H1 (cell line): ENCODE measurements at regions not wholly inside any gene's neighbourhood (a gene's known extent, or its start where the extent isn't known, plus 50 kb on each side); places are given as distances from the start of the nearest gene placed in this dataset.

Source experiments
- CTCF ChIA-PET: fragments of 300-600 bp; sonication (Branson Sonifier 250); formaldehyde crosslinking; loops from one replicate; lab custom pipeline; 2021; ENCODE audit not compliant: partially characterized antibody; lab: Charles Lee
- POLR2A ChIA-PET: fragments of 300-600 bp; sonication (Branson Sonifier 250); formaldehyde crosslinking; loops from one replicate; lab custom pipeline; 2021; ENCODE audit warnings: inconsistent platforms; ENCODE audit not compliant: partially characterized antibody; lab: Charles Lee
- DNase-seq, 2 experiments: peaks; one replicate each; pipeline versions ENCODE4 v3.0.0 to v3.0.0-alpha.2; 2010 to 2022; ENCODE audit warnings: low spot score in 2 of 2, low read depth in 1 of 2, mixed read lengths in 1 of 2
- FAIRE-seq: peaks from 2 replicates; lab custom pipeline; 2011; peaks lifted over from hg19 to GRCh38; lab: Jason Lieb, UNC
- H2AFZ ChIP-seq: 2 replicates; pipeline ENCODE4 v1.8.1; 2012; ENCODE audit warnings: low read length, inconsistent platforms
- H2AK5ac ChIP-seq: 2 replicates; pipeline ENCODE4 v1.6.1; 2013; ENCODE audit warnings: low read depth, low read length
- H2BK120ac ChIP-seq: replicated peaks from 2 replicates; pipeline ENCODE3; 2013; ENCODE audit warnings: low read depth, low read length, inconsistent platforms
- H2BK12ac ChIP-seq: 2 replicates; pipeline ENCODE4 v1.6.1; 2013; ENCODE audit warnings: low read depth, low read length
- H2BK15ac ChIP-seq: 2 replicates; pipeline ENCODE4 v1.6.1; 2013; ENCODE audit warnings: low read length
- H2BK20ac ChIP-seq: 2 replicates; pipeline ENCODE4 v1.6.1; 2013; ENCODE audit warnings: low read length
- H2BK5ac ChIP-seq: 2 replicates; pipeline ENCODE4 v1.6.1; 2013; ENCODE audit warnings: low read depth, low read length
- H3K14ac ChIP-seq: 2 replicates; pipeline ENCODE4 v1.6.1; 2013; ENCODE audit warnings: inconsistent platforms; ENCODE audit not compliant: insufficient read length
- H3K18ac ChIP-seq: 2 replicates; pipeline ENCODE4 v1.6.1; 2013; ENCODE audit warnings: low read length; ENCODE audit errors: extremely low read depth
- H3K23ac ChIP-seq: 2 replicates; pipeline ENCODE4 v1.6.1; 2013; ENCODE audit warnings: inconsistent platforms; ENCODE audit not compliant: insufficient read length
- H3K23me2 ChIP-seq: 2 replicates; pipeline ENCODE4 v1.6.1; 2013; ENCODE audit warnings: low read depth, low read length
- H3K27ac ChIP-seq: 2 replicates; pipeline ENCODE4 v1.6.1; 2011; ENCODE audit warnings: low read depth, low read length, inconsistent platforms
- H3K27me3 ChIP-seq, 4 experiments: replicated peaks in 1 of 4; 1 replicate in 1 of 4; 2 replicates in 3 of 4; pipeline versions ENCODE4 v1.6.1 to v1.8.1; 2011 to 2013; ENCODE audit warnings: low read length in 3 of 4, mild to moderate bottlenecking in 3 of 4, inconsistent platforms in 2 of 4, mixed read lengths in 2 of 4, moderate library complexity in 1 of 4; ENCODE audit not compliant: control insufficient read depth in 3 of 4, insufficient read depth in 3 of 4; ENCODE audit errors: extremely low read depth in 1 of 4
- H3K36me3 ChIP-seq, 4 experiments: 2 replicates each; pipeline versions ENCODE4 v1.6.1 to v1.8.1; 2011 to 2013; ENCODE audit warnings: mild to moderate bottlenecking in 4 of 4, low read length in 3 of 4, moderate library complexity in 2 of 4, control low read depth in 1 of 4, inconsistent platforms in 1 of 4; ENCODE audit not compliant: insufficient read depth in 4 of 4, control insufficient read depth in 2 of 4
- H3K4ac ChIP-seq: replicated peaks from 2 replicates; pipeline ENCODE3; 2013; ENCODE audit warnings: low read length, low read depth, mixed read lengths, inconsistent platforms; ENCODE audit not compliant: insufficient read length
- H3K4me1 ChIP-seq, 4 experiments: replicated peaks in 1 of 4; 1 replicate in 1 of 4; 2 replicates in 3 of 4; pipeline versions ENCODE4 v1.6.1 to v1.8.1; 2011 to 2013; ENCODE audit warnings: low read length in 3 of 4, inconsistent platforms in 2 of 4, mixed read lengths in 1 of 4; ENCODE audit not compliant: insufficient read depth in 4 of 4, control insufficient read depth in 3 of 4
- H3K4me2 ChIP-seq, 2 experiments: 2 replicates each; pipeline versions ENCODE4 v1.6.1 to v1.8.1; 2011 to 2013; ENCODE audit warnings: low read depth in 2 of 2, low read length in 2 of 2, control low read depth in 1 of 2, inconsistent platforms in 1 of 2, mild to moderate bottlenecking in 1 of 2; ENCODE audit not compliant: insufficient read depth in 1 of 2
- H3K4me3 ChIP-seq, 4 experiments: fragments of 200-600, 300-600 bp in 1 of 4; sonication (generic), shearing (Covaris generic), sonication (Bioruptor Twin) in 1 of 4; 2 replicates each; pipeline versions ENCODE4 v1.5.1 to v1.8.1; 2011 to 2016; ENCODE audit warnings: low read length in 4 of 4, low read depth in 3 of 4, control low read depth in 2 of 4, inconsistent platforms in 2 of 4, mild to moderate bottlenecking in 2 of 4, mixed read lengths in 1 of 4, moderate library complexity in 1 of 4; ENCODE audit not compliant: insufficient read depth in 2 of 4; ENCODE audit errors: extremely low read depth in 1 of 4
- H3K56ac ChIP-seq: replicated peaks from 2 replicates; pipeline ENCODE3; 2013; ENCODE audit warnings: low read depth, mild to moderate bottlenecking, mixed read lengths, low read length, inconsistent platforms; ENCODE audit not compliant: insufficient read length
- H3K79me1 ChIP-seq: 2 replicates; pipeline ENCODE4 v1.6.1; 2013; ENCODE audit warnings: low read depth, low read length, control low read depth
- H3K79me2 ChIP-seq, 2 experiments: 2 replicates each; pipeline versions ENCODE4 v1.6.1 to v1.8.1; 2012 to 2013; ENCODE audit warnings: low read length in 2 of 2, mild to moderate bottlenecking in 2 of 2, inconsistent platforms in 1 of 2; ENCODE audit not compliant: insufficient read depth in 2 of 2, control insufficient read depth in 1 of 2
- H3K9ac ChIP-seq, 4 experiments: replicated peaks in 1 of 4; 1 replicate in 1 of 4; 2 replicates in 3 of 4; pipeline versions ENCODE4 v1.6.1 to v1.8.1; 2011 to 2013; ENCODE audit warnings: low read depth in 3 of 4, low read length in 3 of 4, control low read depth in 2 of 4, mild to moderate bottlenecking in 2 of 4, moderate library complexity in 2 of 4, inconsistent platforms in 1 of 4; ENCODE audit errors: extremely low read depth in 1 of 4
- H3K9me3 ChIP-seq, 2 experiments: 2 replicates each; pipeline versions ENCODE4 v1.6.1 to v1.8.1; 2012 to 2013; ENCODE audit warnings: mild to moderate bottlenecking in 2 of 2, moderate library complexity in 2 of 2, control low read depth in 1 of 2, inconsistent platforms in 1 of 2, low read depth in 1 of 2, low read length in 1 of 2, mixed read lengths in 1 of 2; ENCODE audit not compliant: insufficient read depth in 2 of 2
- H4K20me1 ChIP-seq, 2 experiments: replicated peaks in 1 of 2; 2 replicates each; pipeline versions ENCODE3 to v1.8.1; 2011 to 2013; ENCODE audit warnings: inconsistent platforms in 2 of 2, low read length in 2 of 2, mild to moderate bottlenecking in 1 of 2; ENCODE audit not compliant: insufficient read depth in 2 of 2, control insufficient read depth in 1 of 2
- H4K5ac ChIP-seq: 2 replicates; pipeline ENCODE4 v1.6.1; 2013; ENCODE audit warnings: low read length, low read depth, mixed read lengths, inconsistent platforms; ENCODE audit not compliant: insufficient read length
- H4K8ac ChIP-seq: 2 replicates; pipeline ENCODE4 v1.8.0; 2013; ENCODE audit warnings: mild to moderate bottlenecking, moderate library complexity, low read length, inconsistent platforms; ENCODE audit not compliant: insufficient read depth; ENCODE audit errors: extremely low read depth
- H4K91ac ChIP-seq: replicated peaks from 2 replicates; pipeline ENCODE3; 2013; ENCODE audit warnings: low read length, mixed read lengths, inconsistent platforms; ENCODE audit not compliant: insufficient read length
- BCL11A ChIP-seq, 2 experiments: IDR thresholded peaks; one replicate each; pipeline ENCODE4 v1.6.1; 2011; ENCODE audit warnings: low read depth in 2 of 2, low read length in 2 of 2, mild to moderate bottlenecking in 2 of 2
- CBX5 ChIP-seq: fragments of 300-800, 300-1000 bp; sonication (generic); IDR thresholded peaks from 2 replicates; pipeline ENCODE4 v1.7.1; 2016; ENCODE audit warnings: antibody characterized with exemption, low read length, low read depth
- CHD2 ChIP-seq: IDR thresholded peaks from 2 replicates; pipeline ENCODE4 v1.6.1; 2012; ENCODE audit warnings: low read length, improper control_type of control experiment
- JUN ChIP-seq: IDR thresholded peaks from 2 replicates; pipeline ENCODE4 v1.6.1; 2011; ENCODE audit warnings: low read depth, mild to moderate bottlenecking, improper control_type of control experiment, low read length
- RXRA ChIP-seq: IDR thresholded peaks from 2 replicates; pipeline ENCODE4 v1.6.1; 2011; ENCODE audit warnings: low read depth, mild to moderate bottlenecking, low read length, moderate library complexity; ENCODE audit not compliant: insufficient read depth
- SRF ChIP-seq: IDR thresholded peaks from 2 replicates; pipeline ENCODE4 v1.6.1; 2011; ENCODE audit warnings: mild to moderate bottlenecking, low read depth, low read length, moderate library complexity
- WGBS, 2 experiments: shearing (Covaris generic) in 1 of 2; methylation state at CpG; one replicate each; pipeline versions ENCODE4 v1.1.6 to v1.1.7; 2013 to 2015; ENCODE audit warnings: low lambda C conversion rate in 2 of 2, mixed read lengths in 2 of 2, inconsistent platforms in 1 of 2, low coverage in 1 of 2, missing lambda C conversion rate in 1 of 2; ENCODE audit not compliant: insufficient replicate concordance in 2 of 2, insufficient coverage in 1 of 2, insufficient read length in 1 of 2; ENCODE audit errors: extremely low coverage in 1 of 2, missing lambda C conversion rate in 1 of 2; 5-methylcytosine and 5-hydroxymethylcytosine counted together

DNA sequence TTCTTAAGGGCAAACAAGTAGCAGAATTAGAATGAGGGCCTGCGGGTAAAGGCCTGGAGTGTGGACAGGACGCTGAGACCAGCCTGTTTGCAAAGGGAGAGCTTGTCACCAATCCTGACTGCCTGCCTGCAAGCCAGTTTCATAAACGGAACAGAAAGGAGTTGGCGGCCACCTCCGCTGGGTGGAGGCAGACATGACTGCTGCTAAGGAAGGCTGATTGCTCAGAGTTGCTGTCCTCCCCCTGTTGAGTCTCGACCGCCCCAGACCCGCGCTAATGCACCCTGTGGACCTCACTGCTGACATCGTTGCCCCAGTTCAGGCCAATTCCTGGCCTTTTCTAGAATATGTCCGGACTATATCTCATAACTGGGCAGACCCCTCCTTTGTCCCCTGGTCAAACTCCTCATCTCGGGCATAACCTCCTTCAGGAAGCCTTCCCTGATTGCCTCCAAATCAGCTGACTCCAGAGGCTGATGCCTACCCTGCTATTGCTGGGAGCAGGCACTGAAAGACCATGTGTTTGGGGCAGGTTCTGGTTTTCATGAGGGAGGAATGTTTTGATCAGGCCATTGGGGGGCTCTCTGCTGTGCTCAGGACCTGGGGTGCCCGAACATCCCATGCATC, 153.0 kb upstream of the CIBAR2 start:
- CTCF ChIA-PET = interaction anchor here (0.5 to 6.8 kb wide), 10 partner anchors 10 to 231 kb away, joined by 3 to 56 read pairs (median 9); no protein-coding TSS in a partner anchor
- no peak for TF ChIP-seq CHD2
- no peak for TF ChIP-seq CBX5
- TF ChIP-seq JUN = no peak
- TF ChIP-seq BCL11A (IDR thresholded peaks at IDR 0.05; ENCODE audit: low read depth in 2 of 2, low read length in 2 of 2) = no peak
- TF ChIP-seq RXRA = no peak
- no peak for TF ChIP-seq SRF

More for the DNA sequence above, 153.0 kb upstream of the CIBAR2 start:
- Histone ChIP-seq H2BK12ac (no peak overlapping the region), H2BK20ac (no peak overlapping the region), H3K23ac (no peak overlapping the region), H3K4me3 (no peak overlapping the region), H3K56ac (no peak overlapping the region), H3K36me3 (no peaks in the 10 kb centered on the region), H2BK120ac (no peak overlapping the region), H4K5ac (no peak overlapping the region), H3K9ac (no peak overlapping the region), H3K9me3 (no peaks in the 10 kb centered on the region), H4K8ac (no peak overlapping the region), H2AK5ac (peak overlapping the region; percentile 53; the same call in 1 of the 2 replicates), H3K4me1 (peaks cover 0 to 3% (median 0%) of the 10 kb centered on the region in 4 experiments; a peak in 1 of 7 replicates), H3K23me2 (no peaks in the 10 kb centered on the region), H3K79me2 (no peaks in the 10 kb centered on the region), H3K79me1 (peaks cover 6% of the 10 kb centered on the region; the same call in 1 of the 2 replicates), H3K4me2 (no peak overlapping the region), H2AFZ (no peak overlapping the region), H3K27me3 (no peaks in the 10 kb centered on the region), H4K20me1 (peaks cover 0 to 11% of the 10 kb centered on the region in 2 experiments), H4K91ac (no peak overlapping the region), H3K4ac (no peak overlapping the region), H3K14ac (no peak overlapping the region), H2BK5ac (no peak overlapping the region; the same call in 1 of the 2 replicates), H3K27ac (no peak overlapping the region), H3K18ac (no peak overlapping the region), H2BK15ac (no peak overlapping the region)
- DNase-seq (no peak), FAIRE-seq (no peak)
- POLR2A ChIA-PET = no interaction called here
- 89% methylated on average over 13 of the region's 13 CpGs; no CpG with 5 or more reads in 1 of the 2 experiments for WGBS, 2 experiments
